ENCODE measurements at regions not wholly inside any gene's neighbourhood (a gene's known extent, or its start where the extent isn't known, plus 50 kb on each side); places are given as distances from the start of the nearest gene placed in this dataset.

DNA sequence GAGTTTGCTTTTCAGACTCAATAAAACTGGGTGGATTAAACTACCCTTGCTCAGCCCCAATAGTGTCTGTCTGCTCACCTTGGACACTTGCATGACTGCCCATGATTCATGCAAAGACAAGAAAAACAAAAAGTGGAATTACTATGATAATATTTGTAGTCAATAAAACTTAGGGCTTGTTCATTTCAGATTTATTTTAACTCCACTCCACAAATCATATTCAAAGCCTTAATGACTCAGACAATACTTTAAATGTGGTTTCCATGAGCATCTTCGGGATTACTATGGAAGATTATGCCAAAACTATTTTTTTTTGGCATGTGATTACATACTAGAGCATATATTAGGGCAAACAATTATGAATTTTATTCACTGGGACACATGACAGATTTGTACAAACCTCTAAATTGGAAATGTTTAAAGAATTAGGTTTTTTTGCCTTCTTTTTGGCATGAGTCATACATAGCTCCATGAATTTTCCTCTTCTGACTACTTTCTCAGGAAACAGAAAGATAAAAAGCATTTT lies 468.9 kb downstream of the ACTL7B start:
- Histone ChIP-seq H3K9ac (ENCODE audit: low read depth in 1 of 2, low read length in 2 of 2) (no peak overlapping the region), H3K27me3 (ENCODE audit: control insufficient read depth in 4 of 4, insufficient read depth in 4 of 4, low read length in 3 of 4) (peaks cover 0 to 2% (median 0%) of the 10 kb centered on the region in 4 donors), H3K4me3 (ENCODE audit: low read depth in 1 of 3, low read length in 3 of 3) (no peak overlapping the region), H3K4me1 (ENCODE audit: control insufficient read depth in 4 of 4, insufficient read depth in 4 of 4, low read length in 3 of 4) (no peaks in the 10 kb centered on the region), H3K27ac (ENCODE audit: low read depth in 1 of 2, low read length in 2 of 2) (no peak overlapping the region), H3K36me3 (ENCODE audit: control insufficient read depth in 4 of 4, insufficient read depth in 3 of 4, low read depth in 1 of 4, low read length in 3 of 4) (no peaks in the 10 kb centered on the region), H3K9me3 (ENCODE audit: control insufficient read depth in 4 of 4, low read length in 3 of 4) (no peaks in the 10 kb centered on the region)
- 71% methylated on average over 1 of the region's 1 CpG for WGBS
- no peak for DNase-seq (ENCODE audit: low spot score)
- TF ChIP-seq NR2F2 (IDR thresholded peaks at IDR 0.05) (no peak), RAD21 (IDR thresholded peaks at IDR 0.05) (no peak), HNF4G (IDR thresholded peaks at IDR 0.05) (no peak), JUND (IDR thresholded peaks at IDR 0.05) (no peak), RXRA (IDR thresholded peaks at IDR 0.05) (no peak)
- TF ChIP-seq, protein P1, sequence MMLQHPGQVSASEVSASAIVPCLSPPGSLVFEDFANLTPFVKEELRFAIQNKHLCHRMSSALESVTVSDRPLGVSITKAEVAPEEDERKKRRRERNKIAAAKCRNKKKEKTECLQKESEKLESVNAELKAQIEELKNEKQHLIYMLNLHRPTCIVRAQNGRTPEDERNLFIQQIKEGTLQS (IDR thresholded peaks at IDR 0.05), result no peak

DNA sequence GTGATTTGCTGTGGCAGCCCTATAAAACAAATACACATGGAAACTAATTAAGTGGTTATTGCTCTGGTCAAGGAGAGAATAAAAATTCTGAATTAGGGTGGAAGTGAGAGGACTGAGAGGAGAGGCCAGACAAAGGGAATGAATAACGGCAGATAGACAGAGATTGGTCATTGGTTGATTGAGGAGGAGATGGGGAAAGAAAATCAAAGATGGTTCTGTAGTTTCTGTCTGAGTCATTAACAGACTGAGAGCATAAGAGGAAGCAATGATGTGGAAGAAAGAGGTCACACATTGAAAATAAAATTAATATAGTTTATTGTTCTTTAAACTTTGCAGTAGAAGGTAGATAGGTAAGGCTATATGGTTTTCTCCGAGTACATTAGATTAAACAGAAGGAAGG lies 469.8 kb downstream of the ACTL7B start:
- H3K4me1 ChIP-seq (ENCODE audit: control insufficient read depth in 4 of 4, insufficient read depth in 4 of 4, low read length in 3 of 4), result no peaks in the 10 kb centered on the region
- no peaks in the 10 kb centered on the region for H3K9me3 ChIP-seq (ENCODE audit: control insufficient read depth in 4 of 4, low read length in 3 of 4)
- no peak for DNase-seq (ENCODE audit: low spot score)
- 90% methylated on average over 2 of the region's 2 CpGs for WGBS
- no peak overlapping the region for H3K9ac ChIP-seq (ENCODE audit: low read depth in 1 of 2, low read length in 2 of 2)
- TF ChIP-seq, protein P2, sequence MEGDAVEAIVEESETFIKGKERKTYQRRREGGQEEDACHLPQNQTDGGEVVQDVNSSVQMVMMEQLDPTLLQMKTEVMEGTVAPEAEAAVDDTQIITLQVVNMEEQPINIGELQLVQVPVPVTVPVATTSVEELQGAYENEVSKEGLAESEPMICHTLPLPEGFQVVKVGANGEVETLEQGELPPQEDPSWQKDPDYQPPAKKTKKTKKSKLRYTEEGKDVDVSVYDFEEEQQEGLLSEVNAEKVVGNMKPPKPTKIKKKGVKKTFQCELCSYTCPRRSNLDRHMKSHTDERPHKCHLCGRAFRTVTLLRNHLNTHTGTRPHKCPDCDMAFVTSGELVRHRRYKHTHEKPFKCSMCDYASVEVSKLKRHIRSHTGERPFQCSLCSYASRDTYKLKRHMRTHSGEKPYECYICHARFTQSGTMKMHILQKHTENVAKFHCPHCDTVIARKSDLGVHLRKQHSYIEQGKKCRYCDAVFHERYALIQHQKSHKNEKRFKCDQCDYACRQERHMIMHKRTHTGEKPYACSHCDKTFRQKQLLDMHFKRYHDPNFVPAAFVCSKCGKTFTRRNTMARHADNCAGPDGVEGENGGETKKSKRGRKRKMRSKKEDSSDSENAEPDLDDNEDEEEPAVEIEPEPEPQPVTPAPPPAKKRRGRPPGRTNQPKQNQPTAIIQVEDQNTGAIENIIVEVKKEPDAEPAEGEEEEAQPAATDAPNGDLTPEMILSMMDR (IDR thresholded peaks at IDR 0.05; ENCODE audit: low read depth, low read length, missing input control), result no peak
- TF ChIP-seq RXRA (IDR thresholded peaks at IDR 0.05) (no peak), NR2F2 (IDR thresholded peaks at IDR 0.05) (no peak), GABPA (IDR thresholded peaks at IDR 0.05 in 1 of 2, conservative IDR thresholded peaks at IDR 0.05 in 1 of 2) (no peak), JUND (IDR thresholded peaks at IDR 0.05) (no peak), EGR1 (IDR thresholded peaks at IDR 0.05; ENCODE audit: low read depth in 2 of 2) (no peak), SP1 (IDR thresholded peaks at IDR 0.05) (no peak), TAF1 (conservative IDR thresholded peaks at IDR 0.05) (no peak)
- TF ChIP-seq, protein P3, sequence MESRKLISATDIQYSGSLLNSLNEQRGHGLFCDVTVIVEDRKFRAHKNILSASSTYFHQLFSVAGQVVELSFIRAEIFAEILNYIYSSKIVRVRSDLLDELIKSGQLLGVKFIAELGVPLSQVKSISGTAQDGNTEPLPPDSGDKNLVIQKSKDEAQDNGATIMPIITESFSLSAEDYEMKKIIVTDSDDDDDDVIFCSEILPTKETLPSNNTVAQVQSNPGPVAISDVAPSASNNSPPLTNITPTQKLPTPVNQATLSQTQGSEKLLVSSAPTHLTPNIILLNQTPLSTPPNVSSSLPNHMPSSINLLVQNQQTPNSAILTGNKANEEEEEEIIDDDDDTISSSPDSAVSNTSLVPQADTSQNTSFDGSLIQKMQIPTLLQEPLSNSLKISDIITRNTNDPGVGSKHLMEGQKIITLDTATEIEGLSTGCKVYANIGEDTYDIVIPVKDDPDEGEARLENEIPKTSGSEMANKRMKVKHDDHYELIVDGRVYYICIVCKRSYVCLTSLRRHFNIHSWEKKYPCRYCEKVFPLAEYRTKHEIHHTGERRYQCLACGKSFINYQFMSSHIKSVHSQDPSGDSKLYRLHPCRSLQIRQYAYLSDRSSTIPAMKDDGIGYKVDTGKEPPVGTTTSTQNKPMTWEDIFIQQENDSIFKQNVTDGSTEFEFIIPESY (IDR thresholded peaks at IDR 0.05), result no peak
- TF ChIP-seq, protein P4, sequence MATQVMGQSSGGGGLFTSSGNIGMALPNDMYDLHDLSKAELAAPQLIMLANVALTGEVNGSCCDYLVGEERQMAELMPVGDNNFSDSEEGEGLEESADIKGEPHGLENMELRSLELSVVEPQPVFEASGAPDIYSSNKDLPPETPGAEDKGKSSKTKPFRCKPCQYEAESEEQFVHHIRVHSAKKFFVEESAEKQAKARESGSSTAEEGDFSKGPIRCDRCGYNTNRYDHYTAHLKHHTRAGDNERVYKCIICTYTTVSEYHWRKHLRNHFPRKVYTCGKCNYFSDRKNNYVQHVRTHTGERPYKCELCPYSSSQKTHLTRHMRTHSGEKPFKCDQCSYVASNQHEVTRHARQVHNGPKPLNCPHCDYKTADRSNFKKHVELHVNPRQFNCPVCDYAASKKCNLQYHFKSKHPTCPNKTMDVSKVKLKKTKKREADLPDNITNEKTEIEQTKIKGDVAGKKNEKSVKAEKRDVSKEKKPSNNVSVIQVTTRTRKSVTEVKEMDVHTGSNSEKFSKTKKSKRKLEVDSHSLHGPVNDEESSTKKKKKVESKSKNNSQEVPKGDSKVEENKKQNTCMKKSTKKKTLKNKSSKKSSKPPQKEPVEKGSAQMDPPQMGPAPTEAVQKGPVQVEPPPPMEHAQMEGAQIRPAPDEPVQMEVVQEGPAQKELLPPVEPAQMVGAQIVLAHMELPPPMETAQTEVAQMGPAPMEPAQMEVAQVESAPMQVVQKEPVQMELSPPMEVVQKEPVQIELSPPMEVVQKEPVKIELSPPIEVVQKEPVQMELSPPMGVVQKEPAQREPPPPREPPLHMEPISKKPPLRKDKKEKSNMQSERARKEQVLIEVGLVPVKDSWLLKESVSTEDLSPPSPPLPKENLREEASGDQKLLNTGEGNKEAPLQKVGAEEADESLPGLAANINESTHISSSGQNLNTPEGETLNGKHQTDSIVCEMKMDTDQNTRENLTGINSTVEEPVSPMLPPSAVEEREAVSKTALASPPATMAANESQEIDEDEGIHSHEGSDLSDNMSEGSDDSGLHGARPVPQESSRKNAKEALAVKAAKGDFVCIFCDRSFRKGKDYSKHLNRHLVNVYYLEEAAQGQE (IDR thresholded peaks at IDR 0.05), result no peak
- TF ChIP-seq, protein P5, sequence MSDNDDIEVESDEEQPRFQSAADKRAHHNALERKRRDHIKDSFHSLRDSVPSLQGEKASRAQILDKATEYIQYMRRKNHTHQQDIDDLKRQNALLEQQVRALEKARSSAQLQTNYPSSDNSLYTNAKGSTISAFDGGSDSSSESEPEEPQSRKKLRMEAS (IDR thresholded peaks at IDR 0.05), result no peak
- H3K36me3 ChIP-seq (ENCODE audit: control insufficient read depth in 4 of 4, insufficient read depth in 3 of 4, low read depth in 1 of 4, low read length in 3 of 4), result no peaks in the 10 kb centered on the region
- no peak overlapping the region for H3K4me3 ChIP-seq (ENCODE audit: low read depth in 1 of 3, low read length in 3 of 3)
- peaks cover 0 to 2% (median 0%) of the 10 kb centered on the region in 4 donors for H3K27me3 ChIP-seq (ENCODE audit: control insufficient read depth in 4 of 4, insufficient read depth in 4 of 4, low read length in 3 of 4)
- no peak overlapping the region for H3K27ac ChIP-seq (ENCODE audit: low read depth in 1 of 2, low read length in 2 of 2)
